ENCODE measurements at regions not wholly inside any gene's neighbourhood (a gene's known extent, or its start where the extent isn't known, plus 50 kb on each side); places are given as distances from the start of the nearest gene placed in this dataset.

DNA sequence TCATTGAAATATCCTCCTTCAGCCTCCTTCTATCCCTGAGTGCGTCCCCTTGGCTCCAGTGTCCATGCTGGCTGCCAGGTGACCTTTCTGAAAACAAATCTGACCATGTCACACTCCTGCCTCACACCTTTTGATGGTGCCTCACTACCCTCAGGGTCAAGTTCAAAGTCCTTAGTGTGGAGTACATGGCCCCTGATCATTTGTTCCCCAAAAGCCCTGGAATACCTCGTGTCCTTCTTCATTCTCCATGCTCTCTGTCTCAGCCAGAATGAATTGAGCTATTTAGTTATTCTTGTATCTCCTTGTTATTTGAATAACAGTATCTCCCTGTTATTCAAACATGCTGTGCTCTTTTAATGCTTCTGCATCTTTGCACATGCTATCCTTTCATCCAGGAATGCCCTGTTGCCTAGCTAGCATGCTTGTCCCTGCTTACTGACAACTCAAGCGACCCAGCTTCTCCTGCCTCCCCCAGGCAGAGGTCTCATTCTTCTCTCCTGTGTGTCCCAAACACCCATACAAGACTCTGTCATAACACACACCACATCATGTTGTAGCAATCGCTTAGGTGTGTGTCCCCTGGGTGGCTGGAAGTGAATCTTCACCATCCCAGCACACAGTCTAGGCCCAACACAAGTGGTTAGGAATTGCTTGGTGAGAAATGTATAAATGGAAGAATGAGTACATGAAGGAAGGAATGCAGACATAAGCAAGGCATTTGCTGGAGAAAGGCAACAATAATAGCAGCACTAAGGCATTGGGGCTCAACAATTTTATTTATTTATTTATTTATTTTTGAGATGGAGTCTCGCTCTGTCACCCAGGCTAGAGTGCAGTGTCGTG is 144.0 kb downstream of the DDX1 start:
- DNase-seq: no peak

- DNase-seq: no peak
These were observed 144.9 kb downstream of the DDX1 start for GRCh38 chr2:15736396-15737180.

GRCh38 chr2:15737314-15738224 is 145.9 kb downstream of the DDX1 start:
- DNase-seq: no peak

DNA sequence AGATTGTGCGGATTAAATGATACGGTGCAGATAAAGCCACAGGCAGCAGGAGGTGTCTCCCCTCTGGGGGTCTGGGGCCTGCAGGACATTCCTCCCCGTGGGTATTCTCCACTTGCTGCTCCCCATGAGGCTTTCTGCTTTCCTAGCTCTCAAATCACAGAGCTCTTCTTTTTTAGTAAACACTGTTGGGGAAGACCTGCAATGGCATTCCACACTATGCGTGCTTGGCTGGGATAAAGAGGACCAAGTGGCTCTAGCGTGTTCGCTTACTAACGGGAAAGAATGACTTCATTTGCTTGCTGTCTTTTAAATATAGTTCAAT is 146.5 kb downstream of the DDX1 start:
- DNase-seq: no peak

DNA sequence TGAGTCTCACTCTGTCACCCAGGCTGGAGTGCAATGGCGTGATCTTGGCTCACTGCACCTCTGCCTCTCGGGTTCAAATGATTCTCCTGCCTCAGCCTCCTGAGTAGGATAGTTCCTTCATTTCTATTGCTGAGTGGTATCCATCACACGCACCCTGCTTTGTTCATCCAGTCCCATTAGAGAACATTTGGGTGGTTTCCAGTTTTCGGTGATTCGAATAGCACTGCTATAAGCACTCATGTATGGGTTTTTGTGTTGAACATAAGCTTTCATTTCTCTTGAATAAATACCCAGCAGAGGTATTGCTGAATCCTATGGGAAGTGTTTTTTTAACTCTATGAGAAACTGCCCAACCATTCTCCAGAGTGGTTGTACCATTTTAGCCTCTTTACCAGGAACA is 147.3 kb downstream of the DDX1 start:
- no peak for DNase-seq

- no peak for DNase-seq
These were observed 153.2 kb downstream of the DDX1 start for GRCh38 chr2:15744820-15745219.

DNA sequence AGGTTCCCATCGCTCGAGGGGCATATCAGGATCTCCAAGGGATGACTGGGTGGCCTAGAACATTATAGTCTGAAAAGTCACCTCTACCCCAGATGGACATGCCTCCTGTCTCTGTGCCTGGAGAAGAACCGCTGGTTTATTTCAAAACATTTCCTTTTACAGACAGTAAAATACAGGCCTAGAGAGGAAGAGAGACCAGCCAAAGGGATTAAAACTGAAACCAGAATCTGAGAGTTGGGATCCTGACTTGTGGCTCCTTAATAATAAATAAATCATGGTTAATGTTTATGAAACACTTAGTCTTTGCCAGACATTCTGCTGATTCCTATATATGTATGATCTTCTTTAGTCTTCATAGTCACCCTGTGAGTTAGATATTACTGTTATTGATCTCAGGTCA is 153.7 kb downstream of the DDX1 start:
- no peak for DNase-seq

GRCh38 chr2:15745907-15746702 is 154.4 kb downstream of the DDX1 start:
- DNase-seq: no peak

GRCh38 chr2:15746703-15747550 is 155.3 kb downstream of the DDX1 start:
- DNase-seq: no peak

- no peak for DNase-seq
These were observed 156.2 kb downstream of the DDX1 start for GRCh38 chr2:15747603-15748471.

DNA sequence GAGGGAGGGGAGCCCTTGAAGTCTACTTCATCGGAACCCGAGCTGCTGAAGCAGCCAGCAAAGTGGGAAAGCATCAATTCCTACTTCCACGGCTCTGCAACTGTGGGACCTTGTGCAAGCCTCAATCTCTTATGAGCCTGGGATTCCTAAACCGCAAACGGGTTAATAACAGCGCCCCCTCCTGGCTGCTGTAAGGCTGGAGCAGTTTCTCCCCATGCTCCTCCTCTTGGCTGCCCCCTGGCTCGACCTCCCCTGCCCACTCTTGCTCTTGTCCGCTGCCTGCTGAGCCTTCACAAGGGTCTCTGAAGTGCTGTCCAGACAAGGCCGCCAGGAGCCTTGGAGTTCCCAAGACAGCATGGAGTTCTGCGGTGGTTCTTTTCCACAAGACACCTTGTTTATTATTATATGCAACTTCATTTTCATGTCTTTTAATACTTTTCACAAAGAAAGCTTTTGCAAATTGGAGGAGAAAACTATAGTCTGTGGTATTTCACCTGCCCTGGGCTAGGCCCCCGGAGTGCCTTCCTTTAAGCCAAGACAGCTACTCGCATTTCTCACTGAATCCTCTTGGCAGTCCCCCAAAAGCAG is 157.2 kb downstream of the DDX1 start:
- no peak for DNase-seq

DNA sequence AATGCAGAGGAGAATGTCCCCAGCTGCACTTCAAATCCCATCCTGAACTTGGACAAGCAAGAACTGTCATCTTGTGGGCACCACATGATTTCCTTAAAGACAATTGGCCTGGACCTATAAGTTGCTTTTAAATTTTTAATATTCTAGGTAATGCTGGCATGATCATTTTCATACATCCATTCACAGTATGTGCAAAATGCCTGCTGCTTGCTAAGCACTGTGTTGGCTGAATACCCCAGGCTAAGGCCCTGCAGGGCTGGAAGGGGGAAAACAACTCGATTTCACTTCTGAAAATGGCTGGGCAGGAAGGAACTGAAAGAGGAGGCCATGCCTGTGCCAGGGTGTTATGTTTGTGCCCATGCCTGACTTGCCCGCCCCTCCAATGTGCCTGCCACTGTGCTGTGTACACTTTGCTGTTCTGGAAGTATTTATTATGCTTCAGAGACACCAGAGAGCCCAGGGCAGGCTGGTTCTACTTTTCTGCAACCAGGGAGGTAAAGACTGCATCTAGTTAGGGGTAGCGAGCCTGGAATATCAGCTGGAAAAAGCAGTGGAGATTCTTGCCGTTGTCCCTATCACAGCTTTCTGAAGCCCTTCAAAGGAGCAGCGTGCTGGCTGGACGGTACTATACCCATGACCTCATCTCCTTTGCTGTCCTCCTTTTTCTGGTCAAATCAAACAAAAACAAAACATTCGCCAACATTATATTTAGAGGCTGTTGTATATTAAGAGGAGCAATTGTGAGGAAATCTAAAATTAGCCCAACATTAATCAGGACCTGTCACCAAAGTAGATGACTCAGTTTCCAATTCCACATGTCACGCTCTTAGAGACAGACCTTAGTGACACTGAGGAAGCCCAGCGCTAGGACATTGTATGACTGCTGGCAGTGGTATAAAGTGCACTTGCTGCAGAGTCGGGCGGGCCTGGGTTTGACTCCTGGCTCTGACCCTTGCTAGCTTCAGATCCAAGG is 158.1 kb downstream of the DDX1 start:
- no peak for DNase-seq

DNA sequence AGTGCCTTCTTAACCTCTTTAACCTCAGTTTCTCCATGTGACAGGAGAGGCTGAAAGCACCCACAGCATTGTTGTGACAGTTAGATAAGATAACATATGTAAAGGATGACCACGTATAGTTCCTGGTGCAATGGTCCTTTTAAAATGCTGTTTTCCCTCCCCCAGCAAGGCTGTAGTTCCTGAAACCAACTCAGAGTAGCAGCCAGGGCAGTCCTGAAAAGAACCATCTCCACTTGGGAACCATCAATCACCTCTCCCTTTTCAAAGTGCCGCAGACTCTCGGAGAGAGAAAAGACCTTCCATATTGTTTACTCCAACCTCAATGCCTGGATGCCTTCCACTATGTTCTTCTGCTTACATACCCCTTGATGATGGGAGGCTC is 158.8 kb downstream of the DDX1 start:
- no peak for DNase-seq

DNA sequence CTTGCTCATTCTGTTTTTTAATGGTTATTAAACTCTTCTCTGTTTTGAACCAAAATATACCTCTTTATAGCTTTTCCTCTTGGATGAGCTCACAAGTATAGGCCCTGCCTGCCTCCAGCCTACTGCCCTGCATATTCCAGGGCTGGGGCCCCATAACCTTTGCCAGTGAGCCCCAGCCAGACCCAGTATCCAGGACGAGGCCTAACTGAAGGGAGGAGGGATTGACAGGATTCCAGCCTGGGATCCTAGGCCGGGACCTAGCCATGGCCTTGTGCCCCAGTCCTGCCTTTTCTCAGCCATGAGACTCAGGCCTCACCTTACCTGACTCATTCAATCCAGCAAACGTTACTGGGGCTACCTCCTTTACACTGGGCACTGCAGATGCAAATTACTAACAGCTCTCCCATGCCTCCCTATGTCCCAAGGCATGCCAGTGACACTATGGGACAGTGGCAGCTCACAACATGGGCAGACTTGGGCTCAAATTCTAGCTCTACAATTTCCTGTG is 159.2 kb downstream of the DDX1 start:
- no peak for DNase-seq

DNA sequence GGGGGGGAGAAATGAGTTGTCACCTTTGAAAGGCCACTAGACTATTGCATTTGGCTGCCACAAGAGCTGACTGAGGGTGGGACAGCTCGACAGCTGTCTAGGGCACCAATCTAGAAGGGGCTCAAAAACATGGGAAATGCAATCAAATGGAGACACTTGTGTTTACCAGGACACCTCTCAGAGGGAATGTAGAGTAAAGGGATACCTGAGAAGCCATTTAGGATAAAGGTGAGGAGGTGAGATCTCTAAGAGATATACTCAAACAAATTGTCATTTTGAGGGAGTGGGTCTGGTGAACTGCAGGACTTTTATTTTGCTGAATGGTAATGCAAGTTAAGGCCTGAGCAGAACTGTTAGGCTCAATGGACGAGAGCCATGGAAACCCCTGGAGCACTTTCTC is 159.8 kb downstream of the DDX1 start:
- DNase-seq: no peak

DNA sequence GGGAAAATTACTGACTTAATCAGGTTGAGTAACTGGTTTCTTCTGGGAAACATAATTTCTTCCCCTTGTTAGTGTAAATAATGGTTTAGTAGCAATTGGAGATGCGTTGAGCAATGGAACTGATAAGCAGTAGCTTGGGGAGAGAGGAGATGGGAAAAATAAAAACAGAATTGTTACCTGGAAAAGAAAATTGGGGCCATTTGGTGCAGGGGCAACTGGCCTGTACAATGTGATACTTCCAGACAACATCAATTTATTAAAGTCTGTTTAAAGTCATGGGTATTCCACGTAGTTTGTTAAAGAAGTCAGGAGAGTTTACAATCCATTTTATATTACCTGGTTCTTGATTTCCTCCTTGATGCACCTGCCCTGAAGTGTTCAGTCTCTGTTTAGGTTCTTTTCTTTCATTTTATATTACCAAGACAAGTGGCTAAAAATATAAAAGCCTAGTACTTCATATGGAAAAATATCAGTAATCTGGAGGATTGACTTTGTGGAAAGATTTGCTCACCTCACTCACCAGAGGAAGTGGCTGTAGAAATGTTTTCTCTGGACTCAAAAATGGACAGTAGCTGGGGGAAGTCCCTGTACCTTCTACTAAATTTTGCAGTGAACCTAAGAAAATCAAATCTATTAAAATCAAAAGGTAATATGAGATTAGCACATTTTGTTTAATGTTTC is 161.0 kb downstream of the DDX1 start:
- no peak for DNase-seq

DNA sequence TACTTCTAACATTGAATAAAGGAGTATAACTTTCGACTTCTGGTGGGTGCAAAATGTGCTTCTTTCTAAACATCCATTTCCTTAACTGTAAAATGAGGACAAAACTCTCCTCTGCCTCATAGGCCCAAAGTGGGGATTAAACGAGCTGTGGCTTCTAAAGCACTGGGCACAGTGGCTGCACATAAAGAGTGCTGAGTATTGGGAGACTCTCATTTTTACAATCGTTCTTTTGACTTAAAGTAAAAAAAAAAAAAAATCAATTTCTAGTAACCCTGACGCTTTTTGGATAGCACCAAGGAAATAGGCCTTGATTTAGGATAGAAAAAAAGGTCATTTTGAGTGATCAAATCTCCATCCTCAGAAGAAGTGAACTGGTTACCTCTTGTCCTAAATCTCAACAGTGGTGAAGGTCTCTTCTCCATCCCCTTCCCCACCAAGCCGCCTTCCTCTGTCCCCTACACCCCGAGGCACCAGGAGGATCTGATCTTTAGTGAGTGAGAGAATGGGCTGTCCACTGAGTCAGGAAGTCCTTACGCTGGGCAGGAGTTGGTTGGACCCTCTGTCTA is 161.6 kb downstream of the DDX1 start:
- no peak for DNase-seq
